Panc1 (cell line): ENCODE measurements at regions not wholly inside any gene's neighbourhood (a gene's known extent, or its start where the extent isn't known, plus 50 kb on each side); places are given as distances from the start of the nearest gene placed in this dataset.

Experiments
- CTCF ChIP-seq: fragments of 450-650 bp; IDR thresholded peaks from 2 replicates; pipeline ENCODE4 v1.5.1; 2017; ENCODE audit warnings: mild to moderate bottlenecking
- POLR2AphosphoS5 ChIP-seq: IDR thresholded peaks from 2 replicates; pipeline ENCODE4 v1.6.1; 2012; ENCODE audit warnings: mild to moderate bottlenecking, low read depth, low read length, moderate library complexity
- REST ChIP-seq, 2 experiments: IDR thresholded peaks; 2 replicates each; pipeline ENCODE4 v1.6.1; 2011 to 2012; ENCODE audit warnings: low read depth in 2 of 2, control low read depth in 1 of 2, low read length in 1 of 2, mild to moderate bottlenecking in 1 of 2, moderate library complexity in 1 of 2; ENCODE audit not compliant: insufficient read depth in 1 of 2

- TF ChIP-seq CTCF (no peak), REST (IDR thresholded peaks at IDR 0.05; ENCODE audit: insufficient read depth in 1 of 2, low read depth in 2 of 2, low read length in 1 of 2) (no peak), POLR2AphosphoS5 (no peak)
These were observed 182.4 kb upstream of the TBX3 start for GRCh38 chr12:114866331-114866730.
